Stimulated activated CD8-positive, alpha-beta memory T cell treated with anti-CD3 and anti-CD28 coated beads, Interleukin-2, amount 100 ng/mL, for 48 hours (primary cell): ENCODE measurements at regions not wholly inside any gene's neighbourhood (a gene's known extent, or its start where the extent isn't known, plus 50 kb on each side); places are given as distances from the start of the nearest gene placed in this dataset.
A peak's percentile ranks its signal among the peaks of the same experiment; 100 is the strongest.

ENCODE experiments used
- DNase-seq, 2 donors: peaks; one replicate each; pipeline ENCODE4 v3.0.0-alpha.2; 2020; ENCODE audit warnings: low read depth in 2 of 2

DNA sequence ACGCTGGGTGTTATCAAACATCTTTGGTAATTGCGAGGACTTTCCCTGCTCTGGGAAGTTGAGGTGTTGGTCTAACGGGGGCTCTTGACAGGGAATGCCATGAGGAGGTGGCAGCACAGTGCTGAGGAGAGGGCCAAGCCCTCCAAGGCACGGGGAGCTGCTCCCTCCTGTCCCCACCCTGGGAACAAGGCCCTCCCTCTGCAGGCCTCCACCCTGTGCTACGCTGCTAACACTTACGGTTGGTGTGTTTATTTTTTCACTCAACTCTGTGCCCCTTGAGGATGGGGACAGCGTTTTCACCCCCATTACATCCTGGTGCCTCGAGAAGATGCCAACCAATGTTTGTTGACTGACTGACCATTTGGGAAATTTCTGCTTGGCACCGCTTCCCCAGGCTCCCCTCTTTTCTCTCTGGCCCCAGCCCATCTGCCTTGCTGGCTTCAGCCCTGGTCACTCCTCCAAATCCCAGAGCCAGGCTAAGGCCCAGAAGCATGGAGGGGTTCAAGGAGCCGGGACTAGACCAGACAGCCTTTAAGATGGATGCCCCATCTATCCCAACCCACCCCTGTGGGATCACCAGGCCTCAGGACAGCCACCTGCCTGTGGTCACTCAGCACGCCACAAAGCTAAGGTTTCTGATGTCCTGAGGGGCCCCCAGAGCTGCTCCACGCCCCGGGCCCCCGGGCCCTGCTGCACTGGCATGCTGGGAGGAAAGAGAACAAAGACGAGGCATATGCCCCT is 125.7 kb downstream of the BARX1 start:
- DNase-seq = no peak

DNA sequence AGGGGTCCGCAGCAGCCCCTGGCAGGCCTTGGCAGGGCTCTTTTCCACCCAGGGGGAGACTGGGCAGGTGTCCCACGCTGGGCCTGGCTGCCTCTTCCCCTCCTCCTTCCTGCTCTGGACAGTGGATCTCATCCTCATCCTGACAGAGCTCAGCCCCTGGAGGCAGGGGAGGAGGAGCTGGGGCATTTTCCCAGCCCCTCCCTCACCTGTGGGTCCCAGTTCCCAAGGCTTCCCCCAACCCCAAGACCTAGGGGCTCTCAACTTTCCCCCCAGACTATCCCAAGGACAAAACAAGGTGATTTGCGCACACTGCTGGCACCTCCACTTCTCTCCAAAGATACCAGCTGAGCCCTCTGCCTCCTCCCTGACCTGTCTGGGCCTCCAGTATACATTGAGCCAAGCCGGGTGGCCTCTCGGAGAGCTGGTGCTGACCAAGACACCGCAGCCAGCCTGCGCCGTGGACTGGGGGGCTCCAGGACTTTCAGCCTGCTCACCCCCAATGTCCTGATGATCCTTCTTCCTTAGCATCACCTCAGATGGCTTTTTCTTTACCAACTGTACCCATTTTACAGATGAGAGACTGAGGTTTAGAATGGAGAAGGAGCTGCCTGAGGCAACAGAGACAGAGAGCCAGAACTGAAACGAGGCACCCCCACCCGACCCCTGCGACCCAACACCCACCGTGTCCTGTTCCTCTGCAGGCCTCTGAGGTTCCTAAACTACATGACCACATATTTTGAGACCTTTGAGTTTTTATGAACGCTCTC is 126.6 kb downstream of the BARX1 start:
- no peak for DNase-seq

DNA sequence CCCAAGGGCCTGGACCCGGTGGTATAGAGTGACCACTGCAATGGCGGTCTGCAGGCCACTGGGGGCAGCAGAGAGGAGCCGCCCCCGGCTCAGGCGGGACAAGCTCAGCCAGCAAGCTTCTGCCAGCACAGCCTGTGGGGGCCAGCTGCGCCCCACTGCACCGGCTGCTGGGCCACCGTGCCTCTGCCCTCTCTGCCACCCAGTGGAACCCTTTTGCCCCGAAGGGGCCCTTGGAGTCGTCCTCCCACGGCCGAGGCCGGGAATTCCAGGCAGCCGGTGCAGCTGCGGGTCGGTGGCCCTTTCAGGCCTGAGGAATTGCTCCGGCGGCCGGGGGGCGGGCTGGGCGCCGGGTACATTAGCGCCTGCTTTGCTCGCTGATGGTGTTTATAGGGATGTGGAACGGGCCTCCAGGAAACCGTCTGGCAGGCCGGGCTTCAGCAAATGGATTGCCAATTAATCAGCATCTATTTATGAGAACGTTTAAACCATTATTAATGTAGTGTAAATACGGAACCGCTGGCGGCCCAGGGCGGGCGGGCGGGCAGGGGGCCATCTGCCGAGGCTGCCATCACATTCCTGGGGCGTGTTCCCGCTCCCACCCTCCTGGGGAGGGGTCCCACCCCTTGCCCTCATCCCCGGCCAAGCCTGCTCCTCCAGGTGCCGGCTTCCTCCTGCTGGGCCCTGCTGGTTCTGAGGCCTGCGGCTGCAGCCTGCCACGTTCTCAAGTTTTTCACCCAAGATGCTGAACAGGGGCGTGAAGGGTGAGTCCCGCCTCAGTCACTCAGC is 127.4 kb downstream of the BARX1 start:
- DNase-seq = peak; percentile 16 to 22

DNA sequence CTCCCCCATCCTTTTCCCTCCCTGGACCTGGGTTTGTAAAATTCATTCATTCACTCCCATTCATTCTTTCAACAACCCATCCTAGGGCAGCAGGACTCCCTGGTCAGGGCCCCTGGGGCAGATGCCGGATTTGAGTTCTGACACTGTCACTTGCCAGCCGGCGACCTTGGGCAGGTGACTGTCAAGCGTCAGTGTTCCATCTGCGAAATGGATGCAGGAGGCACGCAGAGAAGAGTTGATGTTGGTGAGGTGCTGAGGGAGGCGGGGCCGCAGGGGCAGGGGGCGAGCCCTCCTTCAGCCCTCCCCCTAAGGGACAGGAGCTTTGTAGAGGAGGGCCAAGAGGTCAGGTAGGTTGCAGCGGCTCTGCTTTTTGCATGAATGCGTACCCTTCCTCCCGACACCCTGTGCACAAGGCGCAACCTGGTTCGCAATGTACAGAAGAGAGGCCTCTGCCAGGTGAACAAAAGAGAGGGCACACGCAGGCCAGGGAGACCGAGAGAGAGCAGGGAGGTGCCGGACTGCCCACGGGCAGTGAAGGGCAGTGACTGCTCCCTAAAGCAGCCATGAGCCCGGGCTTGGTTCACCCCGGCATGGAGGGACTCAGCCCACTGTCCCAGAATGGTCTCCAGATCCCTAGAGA is 128.1 kb downstream of the BARX1 start:
- DNase-seq = no peak

DNA sequence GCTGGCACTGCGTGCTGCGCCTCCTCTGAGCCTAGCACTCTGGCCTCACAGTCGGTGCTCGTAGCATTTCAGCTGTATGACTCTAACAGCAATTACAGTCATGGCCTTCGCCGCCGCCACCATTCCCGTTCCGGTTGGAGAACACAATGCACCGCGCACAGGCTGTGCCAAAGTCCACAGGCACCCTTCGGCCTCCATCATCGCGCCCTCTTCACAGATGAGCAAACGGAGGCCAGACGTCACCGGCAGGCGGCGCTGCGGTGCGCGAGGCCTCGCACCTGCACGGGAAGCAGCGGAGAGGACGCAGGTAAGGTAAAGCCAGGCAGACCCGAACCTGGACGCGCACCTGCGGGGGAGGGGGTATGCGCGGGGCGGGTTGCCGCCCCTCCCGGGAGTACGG is 128.9 kb downstream of the BARX1 start:
- DNase-seq = peak; percentile 33 to 36

DNA sequence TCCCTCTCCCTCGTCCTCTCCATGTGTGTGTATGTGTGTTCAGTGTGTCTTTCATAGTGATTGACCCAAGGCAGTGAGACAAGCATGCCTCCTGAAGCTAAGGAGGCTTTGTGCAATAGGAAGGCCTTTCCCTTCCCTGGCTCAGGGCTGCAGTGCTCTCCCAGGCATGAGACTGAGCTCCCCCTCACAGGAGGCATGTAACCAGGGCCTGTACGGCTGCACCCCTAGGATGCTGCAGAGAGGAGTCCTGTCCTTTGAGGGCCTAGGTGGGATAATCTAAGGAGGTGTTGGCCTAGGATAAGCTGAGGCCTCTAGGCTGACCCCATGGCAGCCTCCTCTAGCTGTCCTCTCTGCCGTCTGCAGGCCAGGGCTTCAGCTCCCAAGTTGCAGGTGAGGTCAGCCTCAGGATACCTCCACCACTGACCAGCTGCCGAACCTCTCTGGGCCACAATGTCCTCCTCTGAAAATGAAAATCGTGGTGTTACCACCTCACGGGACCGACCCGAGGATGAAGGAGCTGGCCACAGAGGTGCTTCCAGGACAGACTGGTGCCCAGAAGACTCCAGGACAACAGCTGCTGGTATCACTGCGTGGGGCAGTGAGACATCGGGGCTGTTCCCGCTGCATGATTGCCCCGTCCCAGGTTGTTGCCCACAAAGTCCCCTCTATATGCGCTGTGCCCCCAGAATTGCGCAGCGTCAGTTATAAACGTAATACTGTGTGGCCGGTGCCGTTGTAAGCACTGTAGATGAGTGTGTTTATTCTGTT is 129.6 kb downstream of the BARX1 start:
- DNase-seq = no peak

DNA sequence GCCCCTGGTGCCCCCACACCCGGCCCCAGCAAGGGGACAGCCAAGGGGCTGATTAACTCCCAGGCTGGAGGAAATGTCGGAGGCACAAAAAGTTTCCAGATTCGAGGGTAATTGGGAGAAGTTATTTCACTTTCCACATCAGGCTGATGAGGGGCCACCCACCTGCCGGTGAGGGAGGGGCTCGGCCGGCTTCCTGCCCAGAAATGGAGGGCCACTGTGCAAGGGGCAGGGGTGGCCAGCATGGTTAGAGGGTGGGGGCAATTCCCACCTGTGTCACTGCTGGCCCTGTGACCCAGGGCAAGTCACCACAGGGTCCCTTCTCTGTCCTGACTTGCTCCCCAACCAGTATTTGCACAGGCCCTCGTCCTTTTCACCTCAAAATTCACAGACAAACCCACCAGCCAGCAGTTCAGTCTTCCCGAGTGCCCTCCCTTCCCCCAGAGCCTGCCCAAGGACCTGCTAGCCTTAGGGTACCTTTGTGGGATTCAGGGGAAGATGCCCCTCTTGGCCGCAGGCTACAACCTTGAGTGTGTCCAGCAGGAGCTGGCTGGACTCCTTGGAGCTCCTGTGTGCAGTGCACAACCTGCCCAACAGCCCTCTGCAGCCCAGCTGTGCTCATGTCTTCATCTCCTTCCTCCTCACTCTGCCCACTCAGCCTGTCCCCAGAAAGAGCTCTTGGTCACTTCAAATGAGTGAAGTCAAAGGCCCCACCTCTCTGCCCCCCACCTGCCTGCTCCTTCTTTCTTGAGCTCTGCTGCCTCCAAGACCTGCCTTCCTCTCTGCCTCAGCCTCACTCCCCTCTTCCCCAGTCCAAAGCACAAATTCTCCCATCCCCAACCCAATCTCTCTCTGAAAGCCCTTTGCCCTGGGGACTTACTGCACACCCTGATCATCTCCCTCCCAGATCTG is 130.5 kb downstream of the BARX1 start:
- DNase-seq = no peak

DNA sequence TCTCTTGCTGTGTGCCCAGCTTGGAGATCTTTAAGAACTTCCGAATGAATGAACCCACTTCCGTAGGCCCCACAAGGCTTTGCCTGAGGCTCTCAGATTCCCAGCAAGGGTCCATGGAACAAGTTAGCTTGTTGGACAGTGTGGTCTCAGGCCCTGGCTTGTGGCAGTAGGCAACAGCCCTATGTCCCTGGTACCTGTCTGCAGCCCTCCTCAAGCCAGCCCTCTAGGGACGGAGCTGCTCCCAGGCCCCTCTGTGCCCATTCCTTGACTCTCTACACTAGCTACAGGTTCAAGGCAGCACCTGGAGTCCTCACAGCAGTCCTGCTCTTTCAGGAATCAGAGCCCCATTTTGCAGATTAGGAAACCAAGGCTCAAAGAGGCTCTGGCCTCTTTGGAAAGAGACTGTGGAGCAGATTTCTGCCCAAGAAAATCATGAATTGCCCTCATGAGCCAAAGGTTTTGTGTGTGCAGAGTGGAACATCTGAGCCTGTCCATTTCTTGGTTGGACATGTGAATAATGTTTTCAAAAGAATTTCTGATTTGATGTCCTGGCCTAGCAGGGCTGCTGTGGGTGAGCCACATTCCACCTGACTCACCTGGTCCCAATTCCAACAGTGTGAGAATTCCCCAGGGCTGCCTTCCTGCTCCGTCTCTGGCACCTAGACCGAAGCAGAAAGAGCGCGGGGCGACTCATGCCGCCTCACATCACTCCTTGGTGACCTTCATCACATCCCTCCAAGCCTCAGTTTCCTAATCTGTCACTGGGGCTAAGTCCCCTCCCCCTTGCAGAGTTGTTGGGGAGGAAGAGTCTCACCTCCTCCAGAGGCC is 131.7 kb downstream of the BARX1 start:
- no peak for DNase-seq

DNA sequence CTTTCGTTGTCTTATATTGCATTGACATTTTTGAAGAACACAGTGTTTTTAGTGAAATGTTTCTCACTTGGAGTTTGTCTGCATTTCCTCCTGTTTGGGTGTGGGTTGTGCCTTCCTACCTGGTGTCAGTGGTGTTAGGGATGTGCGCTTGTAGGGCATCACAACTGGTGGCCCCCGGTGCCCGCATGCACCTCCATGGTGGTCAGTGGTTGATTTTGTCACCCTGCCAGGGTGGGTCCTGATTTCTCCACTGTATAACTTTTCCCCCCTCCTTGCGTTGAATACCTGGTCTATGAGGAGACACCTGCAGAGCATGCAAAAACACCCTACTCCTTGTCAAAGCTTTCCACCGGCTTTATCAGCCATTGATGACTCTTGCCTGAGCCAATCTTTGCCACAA is 132.9 kb downstream of the BARX1 start:
- DNase-seq = no peak

DNA sequence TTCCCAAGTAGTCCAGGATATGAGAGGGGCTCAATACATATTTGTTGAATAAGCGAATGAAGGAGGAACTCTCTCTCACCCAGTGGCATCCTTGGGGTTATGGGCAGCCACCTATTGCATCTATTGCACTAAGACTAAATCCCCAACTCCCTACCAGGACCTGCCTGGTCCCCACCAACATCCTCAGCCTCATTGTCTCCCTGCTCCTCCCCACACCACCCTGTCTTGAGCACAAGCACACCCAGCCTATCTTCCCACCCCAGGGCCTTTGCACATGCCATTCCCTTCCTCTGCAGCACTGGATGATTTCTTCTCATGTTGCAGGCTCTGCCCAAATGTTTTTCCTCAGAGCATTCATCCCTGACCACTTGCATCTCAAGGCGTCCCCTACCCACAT is 133.8 kb downstream of the BARX1 start:
- DNase-seq = no peak

DNA sequence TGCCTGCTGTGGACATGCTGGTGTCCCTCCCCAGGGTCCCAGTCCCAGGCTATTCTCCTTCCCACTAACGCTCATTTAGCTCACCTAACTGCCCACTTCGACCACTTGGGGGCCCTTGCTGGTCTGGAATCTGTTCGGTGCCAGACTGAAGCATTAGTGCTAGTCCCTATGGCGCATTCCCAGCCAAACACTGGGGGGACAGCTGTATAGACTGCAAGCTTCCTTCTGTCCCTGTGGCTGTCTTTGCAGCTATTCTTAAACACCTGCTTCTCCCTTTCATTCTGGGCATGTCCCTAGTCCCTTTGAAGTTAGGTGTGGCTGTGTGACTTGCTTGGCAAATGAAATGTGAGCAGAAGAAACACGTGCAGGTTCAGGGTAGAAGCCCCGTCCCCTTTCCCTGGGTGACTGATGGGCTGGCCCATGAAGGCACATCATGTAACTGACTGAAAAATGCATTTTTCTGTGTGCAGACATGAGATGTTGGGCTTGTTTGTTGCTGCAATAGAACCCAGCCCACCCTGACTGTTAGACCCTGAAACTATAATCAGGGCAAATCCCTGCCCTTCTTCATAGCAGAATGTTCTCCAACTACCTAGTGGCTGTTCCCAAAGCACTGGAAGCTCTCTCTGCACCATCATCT is 134.4 kb downstream of the BARX1 start:
- DNase-seq = no peak

DNA sequence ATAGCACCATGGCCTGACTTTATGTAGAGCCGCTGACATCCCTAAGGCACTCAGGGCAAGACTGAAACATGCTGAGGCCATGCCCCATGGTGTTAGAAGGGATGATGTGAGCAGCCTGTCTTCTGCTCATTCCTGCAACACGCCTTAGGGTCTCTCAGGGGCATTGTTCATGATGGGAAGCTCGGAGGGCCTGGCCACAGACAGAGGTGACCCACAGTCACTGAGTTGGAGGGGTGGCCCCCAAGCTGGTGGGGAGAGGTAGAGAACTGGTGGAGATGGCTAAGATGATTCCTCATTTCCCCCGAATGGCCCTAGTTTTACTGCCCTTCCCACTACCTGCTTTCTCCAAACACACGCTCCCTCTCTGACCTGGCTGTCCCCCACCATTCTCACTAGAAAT is 135.2 kb downstream of the BARX1 start:
- DNase-seq = no peak

DNA sequence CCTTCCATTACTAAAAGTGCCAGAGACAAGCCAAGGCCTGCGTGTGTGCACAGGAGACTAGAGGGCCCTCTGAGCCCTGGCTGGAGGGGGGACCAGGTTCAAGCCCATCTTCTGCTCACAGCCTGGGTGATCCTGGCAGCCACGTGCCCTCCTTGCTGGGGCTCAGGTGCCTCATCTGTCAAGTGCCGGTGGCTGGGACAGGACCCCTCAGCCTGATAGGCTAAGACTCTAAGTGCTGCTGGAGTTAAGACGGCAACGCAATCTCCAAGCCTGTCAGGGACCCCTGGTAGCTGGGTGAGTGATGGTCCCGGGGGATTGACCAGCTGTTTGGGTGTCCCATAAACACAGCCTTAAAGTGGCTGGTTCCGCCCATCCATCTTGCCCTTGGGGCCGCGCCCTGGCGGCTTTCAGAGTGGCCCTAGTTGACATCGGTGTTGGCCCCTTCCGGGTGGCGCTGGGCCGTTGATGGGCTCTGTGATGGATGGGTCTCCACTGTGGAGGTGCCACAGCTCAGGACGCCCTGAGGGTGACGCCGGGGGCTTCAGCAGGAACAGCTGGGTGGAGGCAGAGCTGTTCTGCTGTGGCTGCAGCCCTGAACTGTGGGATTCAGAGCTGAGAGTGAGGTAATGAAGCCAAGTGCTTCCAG is 136.2 kb downstream of the BARX1 start:
- DNase-seq = no peak

DNA sequence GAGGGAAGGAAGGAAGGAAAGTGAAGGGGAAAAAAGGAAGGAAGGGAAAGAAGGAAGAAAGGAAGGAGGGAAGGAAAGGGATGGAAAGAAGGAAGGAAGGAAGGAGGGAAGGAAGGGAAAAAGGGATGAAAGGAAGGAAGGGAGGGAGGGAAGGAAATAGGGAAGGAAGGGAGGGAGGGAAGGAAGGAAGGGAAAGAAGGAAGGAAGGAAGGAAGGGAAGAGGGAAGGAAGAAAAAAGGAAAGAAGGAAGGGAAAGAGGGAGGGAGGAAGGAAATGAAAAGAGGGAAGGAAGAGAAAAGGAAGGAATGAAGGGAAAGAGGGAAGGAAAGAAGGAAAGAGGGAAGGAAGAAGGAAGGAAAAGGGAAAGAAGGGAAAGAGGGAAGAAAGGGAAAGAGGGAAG is 136.9 kb downstream of the BARX1 start:
- no peak for DNase-seq

DNA sequence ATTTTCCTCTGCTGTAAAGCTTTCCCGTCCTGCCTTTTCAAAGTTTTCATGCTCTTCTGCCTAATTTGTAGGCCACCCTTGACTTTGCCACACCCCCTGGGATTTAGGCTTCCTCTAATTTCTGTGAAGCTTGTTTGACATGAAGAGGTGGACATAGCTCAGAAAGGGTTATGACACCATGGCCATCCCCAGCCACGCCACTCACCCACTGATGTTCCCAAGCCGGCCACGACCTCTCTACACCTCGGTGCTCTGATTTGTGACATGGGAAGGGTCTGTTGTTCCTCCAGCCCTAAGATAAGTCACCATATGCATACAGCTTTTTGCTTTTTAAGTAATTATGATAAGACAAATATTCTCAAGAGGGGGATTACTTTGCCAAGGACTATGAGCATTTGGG is 139.5 kb downstream of the BARX1 start:
- no peak for DNase-seq

DNA sequence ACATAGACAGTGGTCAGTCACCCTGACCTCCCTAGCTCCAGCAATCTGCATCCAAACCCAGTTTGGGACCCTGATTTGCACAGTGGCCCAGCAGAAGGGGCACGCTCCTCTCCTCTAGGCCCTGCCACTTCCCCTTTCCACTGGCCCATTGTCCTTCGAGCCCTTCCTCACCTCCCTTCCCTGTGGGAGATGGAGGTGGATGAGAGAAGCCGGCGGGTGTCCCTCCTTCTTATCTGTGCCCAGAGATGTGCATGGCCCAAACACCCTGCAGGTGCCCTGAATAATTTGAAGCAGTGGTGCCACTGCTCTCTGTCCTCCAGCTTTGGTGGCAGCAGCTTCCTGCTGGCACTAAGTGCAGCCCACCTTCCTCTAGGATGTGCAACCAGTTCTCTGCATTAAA is 140.0 kb downstream of the BARX1 start:
- no peak for DNase-seq

DNA sequence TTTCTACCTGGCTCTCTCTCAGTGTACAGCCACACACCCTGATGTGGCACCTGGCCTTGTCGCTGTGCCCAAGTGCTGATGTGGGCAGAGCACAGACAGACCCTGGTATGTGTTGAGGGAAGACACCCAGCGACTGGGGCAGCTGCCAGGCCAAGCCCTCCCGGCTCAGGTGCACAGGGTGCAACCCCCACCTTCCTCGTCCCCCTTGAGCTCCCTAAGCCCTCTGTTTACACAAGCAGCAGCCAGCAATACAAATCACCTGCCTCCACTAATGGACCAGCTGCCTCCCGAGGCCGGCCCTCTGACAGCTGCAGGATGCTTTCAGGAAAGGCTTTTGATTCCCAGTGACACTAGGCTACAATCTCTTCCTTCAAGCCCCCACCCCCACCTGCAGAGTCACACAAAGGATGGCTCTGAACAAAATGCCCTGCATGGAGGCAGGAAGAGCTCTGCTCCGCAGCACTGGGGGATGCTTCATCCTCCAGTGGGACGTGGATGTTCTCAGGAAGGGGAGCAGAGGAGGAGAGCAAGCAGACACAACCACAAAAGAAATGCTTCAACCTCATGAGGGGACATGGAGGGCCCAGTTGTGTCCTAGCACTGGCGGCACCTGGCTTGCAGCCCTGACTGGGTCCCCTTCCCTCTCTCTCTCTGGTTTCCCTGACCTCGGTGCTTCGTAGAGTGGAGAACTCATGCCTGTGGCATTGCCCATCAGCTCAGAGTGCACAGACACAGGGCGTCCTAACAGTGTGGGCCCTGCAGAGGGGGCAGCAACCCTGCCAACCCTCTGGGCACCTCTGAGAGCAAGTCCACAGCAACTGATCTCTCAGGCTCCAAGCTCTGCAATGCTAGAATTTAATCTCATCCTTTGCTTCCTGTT is 140.8 kb downstream of the BARX1 start:
- no peak for DNase-seq
